NB4 (cell line): ENCODE measurements at regions not wholly inside any gene's neighbourhood (a gene's known extent, or its start where the extent isn't known, plus 50 kb on each side); places are given as distances from the start of the nearest gene placed in this dataset.

ENCODE experiments used
- CTCF ChIP-seq: IDR thresholded peaks from one replicate; pipeline ENCODE4 v1.5.1; 2012; ENCODE audit warnings: low read depth, low read length
- MYC ChIP-seq: IDR thresholded peaks from 2 replicates; pipeline ENCODE4 v1.6.1; 2011; ENCODE audit warnings: low read depth, low read length

GRCh38 chr7:119696336-119696735, 576.6 kb upstream of the KCND2 start:
- TF ChIP-seq MYC: no peak
- TF ChIP-seq CTCF: no peak
